Neural progenitor cell (in vitro differentiated cells): ENCODE measurements at regions not wholly inside any gene's neighbourhood (a gene's known extent, or its start where the extent isn't known, plus 50 kb on each side); places are given as distances from the start of the nearest gene placed in this dataset.

Experiments used
- DNase-seq: peaks from one replicate; pipeline ENCODE4 v3.0.0-alpha.2; 2016; ENCODE audit warnings: low spot score
- H2AFZ ChIP-seq: fragments of 200-600 bp; sonication (generic); replicated peaks from 2 replicates; pipeline ENCODE4 v1.6.1; 2016; ENCODE audit warnings: antibody characterized with exemption
- H3F3A ChIP-seq: fragments of 200-600 bp; sonication (generic); 2 replicates; pipeline ENCODE4 v1.6.1; 2016; ENCODE audit warnings: antibody characterized with exemption, low read depth
- H3K27ac ChIP-seq: fragments of 200-600 bp; sonication (generic); 2 replicates; pipeline ENCODE4 v1.5.1; 2016; ENCODE audit warnings: mild to moderate bottlenecking
- H3K27me3 ChIP-seq: fragments of 200-600 bp; sonication (generic); 2 replicates; pipeline ENCODE4 v1.6.1; 2016; ENCODE audit warnings: mild to moderate bottlenecking, moderate library complexity
- H3K36me3 ChIP-seq: fragments of 200-600 bp; sonication (generic); 2 replicates; pipeline ENCODE4 v1.5.1; 2016
- H3K4me1 ChIP-seq: fragments of 200-600 bp; sonication (generic); 2 replicates; pipeline ENCODE4 v1.6.1; 2016; ENCODE audit warnings: mixed run types
- H3K4me2 ChIP-seq: fragments of 200-600 bp; sonication (generic); 2 replicates; pipeline ENCODE4 v1.6.1; 2016
- H3K4me3 ChIP-seq: fragments of 200-600 bp; sonication (generic); 2 replicates; pipeline ENCODE4 v1.5.1; 2016
- H3K79me2 ChIP-seq: fragments of 200-600 bp; sonication (generic); 2 replicates; pipeline ENCODE4 v1.6.1; 2016; ENCODE audit warnings: low read depth
- H3K9ac ChIP-seq: fragments of 200-600 bp; sonication (generic); 2 replicates; pipeline ENCODE4 v1.6.1; 2016
- H3K9me3 ChIP-seq: fragments of 200-600 bp; sonication (generic); 2 replicates; pipeline ENCODE4 v1.5.1; 2016; ENCODE audit warnings: low read depth
- H4K20me1 ChIP-seq: fragments of 200-600 bp; sonication (generic); 2 replicates; pipeline ENCODE4 v1.6.1; 2016; ENCODE audit warnings: low read depth
- H3K27ac Mint-ChIP-seq: 3 replicates; pipeline ENCODE4 v1.8.0; 2021; ENCODE audit warnings: mixed read lengths
- H3K27me3 Mint-ChIP-seq: 2 replicates; pipeline ENCODE4 v1.8.0; 2022; ENCODE audit warnings: low read depth, mild to moderate bottlenecking, inconsistent platforms, moderate library complexity, mixed read lengths; ENCODE audit not compliant: insufficient read depth
- H3K36me3 Mint-ChIP-seq: 3 replicates; pipeline ENCODE4 v1.8.0; 2021; ENCODE audit warnings: mixed read lengths
- H3K4me1 Mint-ChIP-seq: 3 replicates; pipeline ENCODE4 v1.8.0; 2021; ENCODE audit warnings: mixed read lengths
- H3K4me3 Mint-ChIP-seq: 3 replicates; pipeline ENCODE4 v1.8.0; 2021; ENCODE audit warnings: mild to moderate bottlenecking, moderate library complexity, mixed read lengths
- H3K9me3 Mint-ChIP-seq: 3 replicates; pipeline ENCODE4 v1.8.0; 2020; ENCODE audit warnings: mixed read lengths
- CTCF ChIP-seq: fragments of 200-600 bp; sonication (generic); IDR thresholded peaks from 2 replicates; pipeline ENCODE4 v1.5.1; 2017; ENCODE audit warnings: antibody characterized with exemption, mild to moderate bottlenecking
- EZH2 ChIP-seq: fragments of 200-600 bp; sonication (generic); IDR thresholded peaks from 2 replicates; pipeline ENCODE4 v1.6.1; 2017; ENCODE audit warnings: antibody characterized with exemption, mild to moderate bottlenecking, moderate library complexity
- EZH2phosphoT487 ChIP-seq: fragments of 200-600 bp; sonication (generic); IDR thresholded peaks from 2 replicates; pipeline ENCODE4 v1.6.1; 2017; ENCODE audit warnings: antibody characterized with exemption

- Mint-ChIP-seq H3K4me3 (no peak overlapping the region), H3K27me3 (peaks cover 5% of the 10 kb centered on the region), H3K9me3 (peaks cover 12% of the 10 kb centered on the region), H3K36me3 (no peaks in the 10 kb centered on the region), H3K27ac (no peak overlapping the region), H3K4me1 (peaks cover 43% of the 10 kb centered on the region)
- H2AFZ ChIP-seq: no peak overlapping the region
- H3F3A ChIP-seq: peaks cover 12% of the 10 kb centered on the region
- no peaks in the 10 kb centered on the region for H3K36me3 ChIP-seq
- peaks cover 32% of the 10 kb centered on the region for H3K4me1 ChIP-seq
- H4K20me1 ChIP-seq: no peaks in the 10 kb centered on the region
- H3K9ac ChIP-seq: no peak overlapping the region
- H3K4me3 ChIP-seq: no peak overlapping the region
- no peaks in the 10 kb centered on the region for H3K9me3 ChIP-seq
- no peak overlapping the region for H3K4me2 ChIP-seq
- no peak for DNase-seq
- TF ChIP-seq EZH2phosphoT487: no peak
- no peak for TF ChIP-seq CTCF
- no peak for TF ChIP-seq EZH2
- H3K27me3 ChIP-seq: no peaks in the 10 kb centered on the region
- no peaks in the 10 kb centered on the region for H3K79me2 ChIP-seq
- no peak overlapping the region for H3K27ac ChIP-seq
Observed at GRCh38 chr9:86672966-86673365, 274.3 kb downstream of the GAS1 start.

- Histone ChIP-seq H3K4me3 (no peak overlapping the region), H3K36me3 (no peaks in the 10 kb centered on the region), H2AFZ (no peak overlapping the region), H3K9me3 (no peaks in the 10 kb centered on the region), H3K9ac (no peak overlapping the region), H3K4me1 (peaks cover 32% of the 10 kb centered on the region), H4K20me1 (no peaks in the 10 kb centered on the region), H3K4me2 (no peak overlapping the region), H3F3A (peaks cover 12% of the 10 kb centered on the region), H3K79me2 (no peaks in the 10 kb centered on the region), H3K27ac (no peak overlapping the region), H3K27me3 (no peaks in the 10 kb centered on the region)
- H3K9me3 Mint-ChIP-seq: peaks cover 12% of the 10 kb centered on the region
- H3K4me3 Mint-ChIP-seq: no peak overlapping the region
- no peak overlapping the region for H3K27ac Mint-ChIP-seq
- no peak for DNase-seq
- TF ChIP-seq EZH2: no peak
- TF ChIP-seq EZH2phosphoT487: no peak
- TF ChIP-seq CTCF: no peak
- H3K4me1 Mint-ChIP-seq: peaks cover 41% of the 10 kb centered on the region
- no peaks in the 10 kb centered on the region for H3K36me3 Mint-ChIP-seq
- H3K27me3 Mint-ChIP-seq: peaks cover 5% of the 10 kb centered on the region
Observed at GRCh38 chr9:86672301-86672700, 275.0 kb downstream of the GAS1 start.

- Histone ChIP-seq H3K4me1 (peaks cover 22% of the 10 kb centered on the region), H3K4me2 (no peak overlapping the region), H3K27me3 (no peaks in the 10 kb centered on the region), H3F3A (peaks cover 3% of the 10 kb centered on the region), H3K4me3 (no peak overlapping the region), H4K20me1 (no peaks in the 10 kb centered on the region), H3K27ac (no peak overlapping the region), H3K9me3 (no peaks in the 10 kb centered on the region), H2AFZ (no peak overlapping the region), H3K79me2 (no peaks in the 10 kb centered on the region), H3K9ac (no peak overlapping the region), H3K36me3 (no peaks in the 10 kb centered on the region)
- Mint-ChIP-seq H3K9me3 (peaks cover 12% of the 10 kb centered on the region), H3K27ac (no peak overlapping the region), H3K27me3 (peaks cover 7% of the 10 kb centered on the region), H3K4me1 (peaks cover 28% of the 10 kb centered on the region), H3K36me3 (no peaks in the 10 kb centered on the region), H3K4me3 (no peak overlapping the region)
- DNase-seq: no peak
- TF ChIP-seq EZH2 (no peak), EZH2phosphoT487 (no peak), CTCF (no peak)
Observed at GRCh38 chr9:86671018-86671417, 276.3 kb downstream of the GAS1 start.

- Histone ChIP-seq H3K9ac (no peak overlapping the region), H2AFZ (no peak overlapping the region), H3K27me3 (no peaks in the 10 kb centered on the region), H3K27ac (no peak overlapping the region), H3F3A (no peaks in the 10 kb centered on the region), H3K36me3 (no peaks in the 10 kb centered on the region), H3K79me2 (no peaks in the 10 kb centered on the region), H4K20me1 (no peaks in the 10 kb centered on the region), H3K9me3 (no peaks in the 10 kb centered on the region), H3K4me1 (peaks cover 17% of the 10 kb centered on the region), H3K4me3 (no peak overlapping the region), H3K4me2 (no peak overlapping the region)
- Mint-ChIP-seq H3K27me3 (peaks cover 8% of the 10 kb centered on the region), H3K4me3 (no peak overlapping the region), H3K36me3 (no peaks in the 10 kb centered on the region), H3K27ac (no peak overlapping the region), H3K4me1 (peaks cover 24% of the 10 kb centered on the region), H3K9me3 (peaks cover 12% of the 10 kb centered on the region)
- TF ChIP-seq CTCF (no peak), EZH2 (no peak), EZH2phosphoT487 (no peak)
- no peak for DNase-seq
Observed at GRCh38 chr9:86670536-86670935, 276.8 kb downstream of the GAS1 start.
